HUDEP-2 (cell line): ENCODE measurements at regions not wholly inside any gene's neighbourhood (a gene's known extent, or its start where the extent isn't known, plus 50 kb on each side); places are given as distances from the start of the nearest gene placed in this dataset.
"Not testable (repeated sequence)": the region's sequence is repeated elsewhere in the genome, so short reads cannot be mapped to it uniquely, and the experiment has no call there.

Experiments used
- DNase-seq, 76 experiments: peaks; one replicate each; lab custom pipeline; 2025; ENCODE audit not compliant: unreplicated experiment in 76 of 76; lab: John Stamatoyannopoulos, UW

- DNase-seq, result no peak
Measured at GRCh38 chr4:126192506-126192905, 877.8 kb downstream of the FAT4 start.

- not testable (repeated sequence) for DNase-seq
Measured at GRCh38 chr4:126201251-126202138, 886.7 kb downstream of the FAT4 start.

GRCh38 chr4:126202226-126202625 lies 887.5 kb downstream of the FAT4 start:
- no peak for DNase-seq

GRCh38 chr4:126207910-126208309 lies 893.2 kb downstream of the FAT4 start:
- DNase-seq, result no peak

- no peak for DNase-seq
Measured at GRCh38 chr4:126209147-126209546, 894.4 kb downstream of the FAT4 start.

- DNase-seq, result no peak
Measured at GRCh38 chr4:126213996-126214395, 899.2 kb downstream of the FAT4 start.

- DNase-seq, result no peak
Measured at GRCh38 chr4:126215759-126216158, 901.0 kb downstream of the FAT4 start.

GRCh38 chr4:126216611-126217010 lies 901.9 kb downstream of the FAT4 start:
- DNase-seq, result no peak

- DNase-seq, result no peak
Measured at GRCh38 chr4:126221282-126221681, 906.5 kb downstream of the FAT4 start.

GRCh38 chr4:126221717-126222340 lies 907.1 kb downstream of the FAT4 start:
- no peak for DNase-seq

- DNase-seq, result peak in 4 of 76 experiments; percentile 0 to 3 (median 2)
Measured at GRCh38 chr4:126223784-126224407, 909.1 kb downstream of the FAT4 start.

GRCh38 chr4:126227428-126227827 lies 912.7 kb downstream of the FAT4 start:
- DNase-seq, result no peak

- DNase-seq, result no peak
Measured at GRCh38 chr4:126230269-126230668, 915.5 kb downstream of the FAT4 start.

GRCh38 chr4:126233483-126233882 lies 918.7 kb downstream of the FAT4 start:
- no peak for DNase-seq

GRCh38 chr4:126238013-126238412 lies 923.3 kb downstream of the FAT4 start:
- no peak for DNase-seq

- no peak for DNase-seq
Measured at GRCh38 chr4:126241634-126242033, 926.9 kb downstream of the FAT4 start.

- DNase-seq, result no peak
Measured at GRCh38 chr4:126242679-126243390, 928.1 kb downstream of the FAT4 start.

- no peak for DNase-seq
Measured at GRCh38 chr4:126247409-126247808, 932.7 kb downstream of the FAT4 start.

GRCh38 chr4:126250006-126250405 lies 935.3 kb downstream of the FAT4 start:
- DNase-seq, result no peak

GRCh38 chr4:126251169-126251568 lies 936.4 kb downstream of the FAT4 start:
- no peak for DNase-seq

GRCh38 chr4:126262665-126263064 lies 947.9 kb downstream of the FAT4 start:
- DNase-seq, result peak in 1 of 76 experiments; percentile 0
